ENCODE measurements at regions not wholly inside any gene's neighbourhood (a gene's known extent, or its start where the extent isn't known, plus 50 kb on each side); places are given as distances from the start of the nearest gene placed in this dataset.

DNA sequence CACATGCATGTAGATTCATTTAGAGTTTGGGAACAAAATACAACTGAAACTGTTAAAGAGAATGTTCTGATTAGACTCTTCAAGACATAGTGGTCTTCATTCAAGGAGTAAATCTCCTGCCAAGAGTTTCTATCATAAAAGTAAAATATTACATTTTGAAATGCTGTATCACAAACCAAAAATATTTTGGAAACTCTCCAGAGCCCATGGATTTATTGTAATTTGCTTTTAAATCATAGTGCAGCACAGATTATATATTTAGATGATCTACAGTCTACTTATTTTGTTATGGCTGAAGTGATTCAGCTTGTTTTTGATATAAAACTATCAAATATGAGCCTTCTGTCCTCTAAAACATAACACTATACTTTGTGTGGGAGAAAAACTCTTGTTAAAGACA is 105.3 kb downstream of the DISP1 start:
- DNase-seq (ENCODE audit: low spot score) = no peak
- TF ChIP-seq, protein P1, sequence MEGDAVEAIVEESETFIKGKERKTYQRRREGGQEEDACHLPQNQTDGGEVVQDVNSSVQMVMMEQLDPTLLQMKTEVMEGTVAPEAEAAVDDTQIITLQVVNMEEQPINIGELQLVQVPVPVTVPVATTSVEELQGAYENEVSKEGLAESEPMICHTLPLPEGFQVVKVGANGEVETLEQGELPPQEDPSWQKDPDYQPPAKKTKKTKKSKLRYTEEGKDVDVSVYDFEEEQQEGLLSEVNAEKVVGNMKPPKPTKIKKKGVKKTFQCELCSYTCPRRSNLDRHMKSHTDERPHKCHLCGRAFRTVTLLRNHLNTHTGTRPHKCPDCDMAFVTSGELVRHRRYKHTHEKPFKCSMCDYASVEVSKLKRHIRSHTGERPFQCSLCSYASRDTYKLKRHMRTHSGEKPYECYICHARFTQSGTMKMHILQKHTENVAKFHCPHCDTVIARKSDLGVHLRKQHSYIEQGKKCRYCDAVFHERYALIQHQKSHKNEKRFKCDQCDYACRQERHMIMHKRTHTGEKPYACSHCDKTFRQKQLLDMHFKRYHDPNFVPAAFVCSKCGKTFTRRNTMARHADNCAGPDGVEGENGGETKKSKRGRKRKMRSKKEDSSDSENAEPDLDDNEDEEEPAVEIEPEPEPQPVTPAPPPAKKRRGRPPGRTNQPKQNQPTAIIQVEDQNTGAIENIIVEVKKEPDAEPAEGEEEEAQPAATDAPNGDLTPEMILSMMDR (IDR thresholded peaks at IDR 0.05) = no peak
- ATAC-seq (ENCODE audit: low FRiP score) = no peak

DNA sequence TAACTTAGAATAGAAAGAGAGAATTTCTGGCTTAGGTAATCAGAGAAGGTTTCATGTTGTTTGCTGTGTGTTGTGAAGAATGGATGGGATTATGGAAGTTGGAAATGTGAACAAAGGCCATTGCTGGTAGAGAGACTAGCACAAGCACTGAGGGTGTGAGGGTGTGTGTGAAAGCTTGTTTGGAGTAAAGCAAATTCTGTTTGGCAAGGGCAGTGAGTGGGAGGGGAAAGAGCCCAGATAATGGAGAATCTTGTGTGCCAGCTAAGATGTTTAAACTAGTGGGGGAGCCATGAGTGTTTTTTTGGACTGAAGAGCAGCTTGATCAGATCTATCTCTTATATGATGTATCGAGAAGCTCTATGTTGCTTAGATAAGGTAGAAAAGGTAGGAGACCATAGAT is 107.1 kb downstream of the DISP1 start:
- DNase-seq (ENCODE audit: low spot score) = no peak
- TF ChIP-seq, protein P1 (IDR thresholded peaks at IDR 0.05) = no peak
- no peak for ATAC-seq (ENCODE audit: low FRiP score)

DNA sequence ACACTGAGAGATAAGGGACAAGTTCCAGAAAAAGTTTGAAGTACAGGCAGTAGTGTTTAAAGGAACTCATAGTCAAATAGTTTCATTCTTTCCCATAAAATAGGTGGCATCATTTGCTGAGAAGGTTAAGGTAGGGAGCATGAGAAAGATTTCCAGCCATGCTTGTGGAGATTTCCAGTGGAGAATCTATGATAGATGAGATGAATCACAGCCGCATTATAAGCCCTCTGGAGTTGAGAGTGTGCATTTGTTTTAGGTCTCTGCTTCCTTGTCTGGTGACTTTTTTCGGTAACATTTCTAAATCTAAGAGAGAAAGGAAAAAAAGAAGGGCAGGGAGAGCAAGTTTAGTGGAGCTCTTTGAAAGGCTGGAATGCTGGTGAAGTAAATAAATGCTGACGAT is 108.7 kb downstream of the DISP1 start:
- DNase-seq (ENCODE audit: low spot score) (no peak), ATAC-seq (ENCODE audit: low FRiP score) (no peak)
- TF ChIP-seq, protein P1 (IDR thresholded peaks at IDR 0.05) = no peak

DNA sequence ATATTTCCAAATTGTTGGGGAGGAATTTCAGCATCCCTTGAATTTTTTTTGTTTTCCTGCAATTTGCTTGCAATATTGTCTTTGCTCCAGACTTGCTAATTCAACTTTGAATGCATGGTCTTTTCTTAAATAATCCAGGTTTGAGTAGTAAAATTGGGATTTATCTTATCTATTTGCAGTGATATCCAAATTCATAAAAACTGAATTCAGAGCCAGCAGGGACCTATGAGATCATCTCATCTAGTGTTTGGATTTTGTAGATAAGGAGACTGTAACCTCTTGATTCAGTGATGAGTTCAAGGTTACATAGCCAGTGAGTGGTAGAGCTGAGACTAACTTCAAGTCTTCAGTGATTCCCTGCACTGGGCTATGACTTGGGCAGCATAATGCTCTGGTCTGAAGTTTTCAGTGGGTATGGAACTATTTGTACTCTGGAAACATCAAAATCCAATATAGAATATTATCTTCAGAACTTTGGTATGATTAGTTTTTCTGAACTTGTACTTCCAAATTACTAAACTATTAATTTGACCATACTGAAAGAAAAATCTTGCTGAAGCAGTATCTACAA is 109.4 kb downstream of the DISP1 start:
- TF ChIP-seq, protein P1 (IDR thresholded peaks at IDR 0.05) = no peak
- DNase-seq (ENCODE audit: low spot score) (no peak), ATAC-seq (ENCODE audit: low FRiP score) (peak; percentile 31)

DNA sequence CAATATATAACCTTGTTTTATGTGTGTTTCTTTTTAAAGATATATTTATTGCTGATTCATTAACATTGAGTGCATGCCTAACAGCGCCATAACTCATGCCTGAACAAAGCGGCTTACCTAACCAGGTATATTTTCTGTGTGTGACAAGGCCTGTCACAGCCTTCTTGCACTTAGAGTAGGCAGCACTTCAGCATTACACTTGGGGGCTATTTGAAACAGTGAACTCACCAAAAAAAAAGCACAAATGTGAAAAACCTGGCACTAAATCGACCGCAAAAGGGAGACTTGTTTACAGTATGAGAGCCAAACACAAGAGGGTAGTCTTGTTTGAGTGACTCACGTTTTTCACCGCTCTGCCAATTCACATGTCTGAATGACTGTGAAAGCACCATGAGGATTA is 111.7 kb downstream of the DISP1 start:
- TF ChIP-seq, protein P1 (IDR thresholded peaks at IDR 0.05) = no peak
- DNase-seq (ENCODE audit: low spot score) (no peak), ATAC-seq (ENCODE audit: low FRiP score) (no peak)

DNA sequence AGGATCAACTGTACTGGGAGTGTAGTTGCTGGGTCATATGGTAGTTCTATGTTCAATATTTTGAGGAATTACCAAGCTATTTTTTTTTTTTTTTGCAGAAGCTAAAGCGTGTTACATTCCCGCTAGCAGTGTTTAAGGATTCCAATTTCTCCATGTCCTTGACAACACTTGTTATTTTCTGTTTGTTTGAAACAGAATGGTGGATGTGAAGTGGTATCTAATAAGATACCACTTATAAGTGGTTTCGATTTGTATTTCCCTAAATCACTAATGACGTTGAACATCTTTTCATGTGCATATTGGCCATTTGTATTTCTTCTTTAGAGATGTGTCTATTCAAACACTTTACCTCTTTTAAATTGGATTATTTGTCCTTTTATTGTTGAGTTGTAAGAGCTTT is 112.2 kb downstream of the DISP1 start:
- TF ChIP-seq, protein P1 (IDR thresholded peaks at IDR 0.05) = no peak
- no peak for ATAC-seq (ENCODE audit: low FRiP score)

DNA sequence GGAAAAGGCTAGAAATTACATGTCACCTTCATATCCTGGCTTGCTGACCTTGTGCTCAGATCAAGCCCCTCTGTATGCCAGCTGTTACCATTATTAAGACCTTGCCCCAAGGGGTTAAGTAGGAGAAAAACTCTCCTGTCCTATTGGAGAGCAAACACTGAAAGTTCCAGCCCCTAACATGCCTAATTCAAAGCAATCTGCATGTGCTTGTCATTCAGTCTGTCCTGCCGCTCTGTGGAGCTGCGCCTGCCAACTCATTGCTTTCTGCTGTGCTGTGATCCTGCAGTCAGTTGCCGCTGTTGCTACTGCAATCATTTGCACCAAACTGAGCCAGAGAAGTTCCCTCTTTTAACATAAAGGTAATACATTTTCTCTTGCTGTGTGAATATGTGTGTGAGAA is 113.4 kb downstream of the DISP1 start:
- peak; percentile 32 for DNase-seq (ENCODE audit: low spot score)
- TF ChIP-seq, protein P1 (IDR thresholded peaks at IDR 0.05) = no peak
- peak; percentile 69 for ATAC-seq (ENCODE audit: low FRiP score)

More for the DNA sequence above, 112.2 kb downstream of the DISP1 start:
- no peak for DNase-seq (ENCODE audit: low spot score)
